HG02884 (cell line): ENCODE measurements at regions not wholly inside any gene's neighbourhood (a gene's known extent, or its start where the extent isn't known, plus 50 kb on each side); places are given as distances from the start of the nearest gene placed in this dataset.
"Not testable (repeated sequence)": the region's sequence is repeated elsewhere in the genome, so short reads cannot be mapped to it uniquely, and the experiment has no call there.

Source experiments
- ATAC-seq: cut with Tn5 transposase; IDR thresholded peaks from one replicate; pipeline ENCODE4 v1.9.1; 2021; ENCODE audit warnings: mild to moderate bottlenecking, moderate library complexity; ENCODE audit not compliant: unreplicated experiment

- no peak for ATAC-seq
Observed at GRCh38 chrX:81857192-81857591, 655.3 kb downstream of the SH3BGRL start.

DNA sequence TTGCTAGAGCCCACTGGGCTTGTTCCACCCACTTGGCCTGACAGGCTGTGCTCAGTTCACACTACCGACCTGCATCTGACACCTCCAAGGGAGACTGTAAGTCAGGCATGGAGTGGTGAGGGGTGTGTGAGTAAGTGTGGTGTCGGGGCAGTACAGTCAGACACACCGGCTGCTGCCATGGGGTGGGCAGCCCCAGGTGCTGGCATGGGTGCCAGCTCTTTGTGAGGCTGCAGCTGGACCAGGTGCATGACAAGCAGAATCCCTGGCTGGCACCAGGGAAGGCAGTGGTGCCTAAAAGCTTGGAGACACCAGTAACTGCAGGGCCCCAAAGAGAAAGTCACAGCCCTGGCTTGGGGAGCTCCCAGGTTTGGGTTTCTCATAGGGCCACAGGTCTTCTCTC is 665.0 kb downstream of the SH3BGRL start:
- ATAC-seq = no peak

DNA sequence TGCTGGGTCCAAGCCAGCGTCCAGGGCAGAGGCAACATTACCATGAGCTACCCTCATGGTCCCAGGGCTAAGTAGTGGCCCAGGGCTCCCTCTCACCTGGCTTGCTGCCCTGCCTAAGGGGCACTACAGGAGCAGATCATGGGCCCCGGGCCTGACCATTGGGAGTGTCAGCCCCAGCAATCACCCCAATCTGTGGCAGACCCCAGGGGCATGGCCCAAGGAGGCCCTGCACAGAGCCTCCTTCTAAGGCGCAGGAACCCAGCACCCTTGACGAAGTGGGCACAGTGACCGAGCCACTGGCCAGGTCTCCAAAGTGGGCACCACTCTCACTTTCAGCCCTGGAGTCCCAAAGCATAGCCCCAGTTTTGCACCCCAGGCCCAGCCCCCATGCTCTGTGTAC is 667.1 kb downstream of the SH3BGRL start:
- no peak for ATAC-seq

- no peak for ATAC-seq
Observed at GRCh38 chrX:81874807-81875206, 672.9 kb downstream of the SH3BGRL start.

GRCh38 chrX:81875800-81876199 is 673.9 kb downstream of the SH3BGRL start:
- ATAC-seq = no peak

DNA sequence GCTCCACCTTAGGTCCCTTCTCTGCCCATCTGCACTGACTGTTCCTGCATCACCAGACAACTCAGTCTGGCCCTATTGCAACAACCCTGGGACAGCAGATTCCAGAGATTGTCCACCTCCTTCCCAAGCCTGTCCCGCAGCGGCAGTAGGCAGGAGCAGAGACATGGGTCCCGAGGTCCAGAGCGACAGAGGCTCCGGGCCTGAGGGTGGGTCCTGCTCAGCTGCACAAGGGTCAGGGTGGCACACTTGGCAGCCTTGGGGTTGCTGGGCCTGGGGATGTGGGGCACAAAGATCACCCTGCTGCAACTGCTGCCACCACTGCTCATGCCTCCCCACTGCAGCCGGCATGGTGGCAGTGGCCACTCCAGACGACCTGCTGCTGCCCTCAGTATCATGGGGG is 674.5 kb downstream of the SH3BGRL start:
- ATAC-seq = no peak

DNA sequence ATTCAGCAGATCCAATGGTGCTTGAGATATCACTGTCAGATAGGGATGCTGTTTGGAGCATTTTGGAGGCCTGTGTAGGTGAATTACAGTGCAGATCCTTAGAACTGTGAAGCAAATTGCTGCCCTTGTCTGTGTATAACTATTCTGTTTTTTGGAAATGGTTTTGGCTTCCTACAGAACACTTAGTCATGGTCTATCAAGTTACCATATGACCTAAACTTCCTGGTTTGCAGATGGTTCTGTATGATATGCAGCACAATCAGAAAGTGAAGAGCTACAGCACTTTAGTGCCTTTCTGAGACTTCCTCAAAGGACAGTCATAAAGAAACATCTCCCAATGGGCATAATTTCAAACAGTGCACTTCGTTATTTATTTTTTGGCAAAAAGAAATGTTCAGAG is 688.6 kb downstream of the SH3BGRL start:
- no peak for ATAC-seq

- no peak for ATAC-seq
Observed at GRCh38 chrX:81900522-81900921, 698.6 kb downstream of the SH3BGRL start.

GRCh38 chrX:81925812-81926211 is 723.9 kb downstream of the SH3BGRL start:
- ATAC-seq = no peak

- not testable (repeated sequence) for ATAC-seq
Observed at GRCh38 chrX:81945911-81946310, 744.0 kb downstream of the SH3BGRL start.

GRCh38 chrX:81957318-81957717 is 755.4 kb downstream of the SH3BGRL start:
- ATAC-seq = no peak

DNA sequence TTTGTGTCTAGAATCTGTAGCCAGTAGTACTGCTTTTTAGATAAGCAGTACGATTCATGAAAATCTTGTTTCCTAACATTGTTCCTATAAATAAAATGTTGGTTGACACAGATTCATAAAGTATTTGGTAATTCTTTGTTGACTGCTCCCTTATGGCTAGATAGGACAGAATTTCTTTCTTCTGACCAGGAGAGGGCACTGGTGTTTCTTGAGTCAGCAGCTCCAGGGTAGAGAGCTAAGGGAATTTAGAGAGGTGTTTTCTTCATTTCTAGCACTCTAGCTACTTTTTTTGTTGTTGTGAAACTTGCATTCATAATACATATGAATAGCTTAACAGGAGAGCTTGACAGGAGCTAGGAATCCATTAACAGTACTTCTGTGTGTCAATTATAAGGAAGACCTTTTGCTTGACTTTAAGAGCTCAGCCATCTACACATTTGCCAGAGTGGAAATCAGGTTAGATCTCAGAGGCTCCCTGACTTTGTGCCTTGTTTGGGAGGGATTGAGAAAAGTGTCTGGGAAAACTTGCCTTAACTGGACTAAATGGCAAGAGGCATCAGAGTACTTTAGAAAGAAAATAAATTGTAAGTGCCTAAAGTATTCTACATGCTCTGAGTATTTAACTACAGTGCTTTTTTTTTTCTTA is 756.1 kb downstream of the SH3BGRL start:
- ATAC-seq = no peak

GRCh38 chrX:81959964-81960363 is 758.1 kb downstream of the SH3BGRL start:
- ATAC-seq = no peak

GRCh38 chrX:81974413-81974812 is 772.5 kb downstream of the SH3BGRL start:
- ATAC-seq = not testable (repeated sequence)

- ATAC-seq = no peak
Observed at GRCh38 chrX:81979806-81980515, 778.1 kb downstream of the SH3BGRL start.

DNA sequence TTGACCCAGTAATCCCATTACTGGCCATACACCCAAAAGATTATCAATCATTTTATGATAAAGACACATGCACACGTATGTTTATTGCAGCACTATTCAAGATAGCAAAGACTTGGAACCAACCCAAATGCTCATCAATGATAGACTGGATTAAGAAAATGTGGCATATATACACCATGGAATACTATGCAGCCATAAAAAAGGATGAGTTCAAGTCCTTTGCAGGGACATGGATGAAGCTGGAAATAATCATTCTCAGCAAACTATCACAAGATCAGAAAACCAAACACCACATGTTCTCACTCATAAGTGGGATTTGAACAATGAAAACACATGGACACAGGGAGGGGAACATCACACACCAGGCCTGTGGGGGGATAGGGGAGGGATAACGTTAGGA is 785.3 kb downstream of the SH3BGRL start:
- ATAC-seq = not testable (repeated sequence)

- ATAC-seq = no peak
Observed at GRCh38 chrX:81996166-81996565, 794.3 kb downstream of the SH3BGRL start.

DNA sequence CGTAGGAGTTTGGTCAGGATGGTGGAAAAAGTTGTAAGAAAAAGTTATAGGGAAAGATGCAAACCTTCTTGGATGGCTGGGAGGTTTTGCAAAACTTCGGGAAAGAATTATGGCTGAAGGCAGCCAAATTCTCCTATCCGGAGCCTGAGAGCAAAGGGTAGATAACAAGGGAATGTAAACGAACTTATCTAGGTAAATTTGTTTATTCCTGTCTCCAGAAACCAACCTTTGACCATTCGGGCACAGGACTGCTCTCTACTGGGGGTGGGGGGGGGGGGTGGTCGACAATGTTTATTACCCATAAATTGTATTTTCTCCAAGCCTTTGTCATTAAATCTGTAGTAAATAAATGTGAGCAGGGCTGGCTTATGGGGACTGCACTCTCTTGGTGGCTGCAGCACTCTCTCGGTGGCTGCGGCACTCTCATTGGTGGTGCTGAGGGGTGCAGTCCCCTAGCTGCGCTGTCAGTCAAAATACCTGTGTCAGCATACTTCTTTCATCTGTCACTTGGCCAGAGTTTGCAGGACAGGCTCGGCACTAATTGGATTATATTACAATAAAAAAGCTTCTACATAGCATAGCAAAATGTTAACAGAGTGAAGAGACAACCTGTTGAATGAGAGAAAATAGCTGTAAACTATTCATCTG is 827.8 kb downstream of the SH3BGRL start:
- ATAC-seq = no peak

- ATAC-seq = no peak
Observed at GRCh38 chrX:82031250-82031649, 829.3 kb downstream of the SH3BGRL start.

- ATAC-seq = no peak
Observed at GRCh38 chrX:82038793-82039192, 836.9 kb downstream of the SH3BGRL start.

DNA sequence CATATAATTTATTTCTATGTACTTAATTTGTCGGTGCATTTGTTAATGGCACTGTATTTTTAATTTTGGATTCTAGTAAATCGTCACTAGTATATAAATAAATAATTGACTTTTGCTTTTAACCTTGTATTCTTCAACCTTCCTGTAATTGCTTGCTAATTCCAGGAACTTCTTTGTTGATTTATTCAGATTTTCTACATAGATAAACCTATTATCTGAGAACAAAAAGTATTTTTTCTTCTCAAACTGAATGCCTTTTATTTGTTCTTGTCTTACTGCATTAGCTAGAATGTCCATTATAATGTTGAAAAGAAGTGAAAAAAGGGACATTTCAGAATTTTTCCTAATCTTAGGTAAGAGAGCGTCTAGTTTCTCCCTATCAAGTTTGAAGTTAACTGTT is 839.1 kb downstream of the SH3BGRL start:
- ATAC-seq = no peak

DNA sequence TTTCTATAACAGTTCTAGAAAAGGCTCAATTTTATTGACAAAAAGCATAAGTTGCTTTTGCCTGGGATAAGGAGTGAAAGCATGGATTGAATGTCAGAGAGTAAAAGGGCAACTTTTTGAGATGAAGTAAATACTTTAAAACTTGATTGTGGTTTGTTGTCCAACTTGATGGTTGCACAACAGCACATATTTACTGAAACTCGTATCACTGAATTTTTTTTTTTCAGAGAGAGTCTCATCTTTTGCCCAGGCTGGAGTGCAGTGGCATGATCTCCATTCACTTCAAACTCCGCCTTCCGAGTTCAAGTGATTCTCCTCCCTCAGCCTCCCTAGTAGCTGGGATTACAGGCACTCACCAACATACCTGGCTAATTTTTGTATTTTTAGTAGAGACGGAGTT is 856.8 kb downstream of the SH3BGRL start:
- ATAC-seq = no peak
